Keratinocyte (primary cell): ENCODE measurements at regions not wholly inside any gene's neighbourhood (a gene's known extent, or its start where the extent isn't known, plus 50 kb on each side); places are given as distances from the start of the nearest gene placed in this dataset.

Experiments
- DNase-seq: peaks from one replicate; pipeline ENCODE4 v3.0.0-alpha.2; 2011; ENCODE audit warnings: low read depth, missing footprints, low spot score
- FAIRE-seq: peaks from 2 replicates; lab custom pipeline; 2011; peaks lifted over from hg19 to GRCh38; lab: Jason Lieb, UNC
- H2AFZ ChIP-seq: 2 replicates; pipeline ENCODE4 v1.6.0; 2012; ENCODE audit warnings: low read length, control low read depth, inconsistent platforms; ENCODE audit not compliant: control insufficient read depth
- H3K27ac ChIP-seq: 2 replicates; pipeline ENCODE4 v1.5.1; 2011; ENCODE audit warnings: low read length; ENCODE audit not compliant: control insufficient read depth, insufficient read depth
- H3K27me3 ChIP-seq: 3 replicates; pipeline ENCODE4 v1.6.0; 2011; ENCODE audit warnings: low read length; ENCODE audit not compliant: control insufficient read depth, insufficient read depth; ENCODE audit errors: extremely low read depth
- H3K36me3 ChIP-seq, 2 experiments: 2 replicates in 1 of 2; 3 replicates in 1 of 2; pipeline ENCODE4 v1.5.1; 2011; ENCODE audit warnings: low read length in 2 of 2, mild to moderate bottlenecking in 1 of 2; ENCODE audit not compliant: control insufficient read depth in 2 of 2, insufficient read depth in 2 of 2; ENCODE audit errors: extremely low read depth in 1 of 2
- H3K4me1 ChIP-seq: 3 replicates; pipeline ENCODE4 v1.5.1; 2011; ENCODE audit warnings: low read length; ENCODE audit not compliant: control insufficient read depth, insufficient read depth; ENCODE audit errors: extremely low read depth
- H3K4me2 ChIP-seq: 3 replicates; pipeline ENCODE4 v1.6.0; 2011; ENCODE audit warnings: low read depth, low read length; ENCODE audit not compliant: control insufficient read depth, insufficient read depth; ENCODE audit errors: extremely low read depth
- H3K4me3 ChIP-seq, 3 experiments: fragments of 200-600 bp in 1 of 3; sonication (generic) in 1 of 3; 2 replicates in 2 of 3; 3 replicates in 1 of 3; pipeline ENCODE4 v1.5.1; 2011 to 2016; ENCODE audit warnings: low read length in 3 of 3, mild to moderate bottlenecking in 3 of 3, control low read depth in 2 of 3, inconsistent platforms in 1 of 3, low read depth in 1 of 3, mixed read lengths in 1 of 3, mixed run types in 1 of 3, moderate library complexity in 1 of 3; ENCODE audit not compliant: control insufficient read depth in 2 of 3, insufficient read depth in 2 of 3; ENCODE audit errors: extremely low read depth in 1 of 3
- H3K79me2 ChIP-seq: 2 replicates; pipeline ENCODE4 v1.6.0; 2012; ENCODE audit warnings: low read length; ENCODE audit not compliant: control insufficient read depth, insufficient read depth
- H3K9ac ChIP-seq: 3 replicates; pipeline ENCODE4 v1.6.0; 2011; ENCODE audit warnings: low read length; ENCODE audit not compliant: control insufficient read depth, insufficient read depth; ENCODE audit errors: extremely low read depth
- H3K9me1 ChIP-seq: 3 replicates; pipeline ENCODE4 v1.6.0; 2011; ENCODE audit warnings: low read length; ENCODE audit not compliant: control insufficient read depth, insufficient read depth; ENCODE audit errors: extremely low read depth
- H3K9me3 ChIP-seq: 2 replicates; pipeline ENCODE4 v1.5.1; 2012; ENCODE audit warnings: low read depth, low read length; ENCODE audit not compliant: control insufficient read depth
- H4K20me1 ChIP-seq: 3 replicates; pipeline ENCODE4 v1.6.0; 2011; ENCODE audit warnings: low read length; ENCODE audit not compliant: control insufficient read depth, insufficient read depth; ENCODE audit errors: extremely low read depth
- CTCF ChIP-seq, 3 experiments: IDR thresholded peaks in 1 of 3; conservative IDR thresholded peaks in 1 of 3; optimal IDR thresholded peaks in 1 of 3; 2 replicates in 2 of 3; 3 replicates in 1 of 3; pipeline versions ENCODE3 to v1.5.1; 2011; ENCODE audit warnings: low read length in 3 of 3, mild to moderate bottlenecking in 3 of 3, moderate library complexity in 2 of 3, control low read depth in 1 of 3, inconsistent platforms in 1 of 3; ENCODE audit not compliant: insufficient read depth in 2 of 3; ENCODE audit errors: extremely low read depth in 1 of 3
- EZH2 ChIP-seq: IDR thresholded peaks from one replicate; pipeline ENCODE4 v1.6.1; 2012; ENCODE audit warnings: inconsistent platforms, mild to moderate bottlenecking, low read length, moderate library complexity
- dilution Hi-C: fragments of 300-500 bp; cut with MboI; formaldehyde crosslinking; loops from one replicate; pipeline ENCODE4 v1.7.0; 2020; ENCODE audit warnings: low sequenced_read_pairs; ENCODE audit not compliant: extremely low pct_ligation_motif_present

DNA sequence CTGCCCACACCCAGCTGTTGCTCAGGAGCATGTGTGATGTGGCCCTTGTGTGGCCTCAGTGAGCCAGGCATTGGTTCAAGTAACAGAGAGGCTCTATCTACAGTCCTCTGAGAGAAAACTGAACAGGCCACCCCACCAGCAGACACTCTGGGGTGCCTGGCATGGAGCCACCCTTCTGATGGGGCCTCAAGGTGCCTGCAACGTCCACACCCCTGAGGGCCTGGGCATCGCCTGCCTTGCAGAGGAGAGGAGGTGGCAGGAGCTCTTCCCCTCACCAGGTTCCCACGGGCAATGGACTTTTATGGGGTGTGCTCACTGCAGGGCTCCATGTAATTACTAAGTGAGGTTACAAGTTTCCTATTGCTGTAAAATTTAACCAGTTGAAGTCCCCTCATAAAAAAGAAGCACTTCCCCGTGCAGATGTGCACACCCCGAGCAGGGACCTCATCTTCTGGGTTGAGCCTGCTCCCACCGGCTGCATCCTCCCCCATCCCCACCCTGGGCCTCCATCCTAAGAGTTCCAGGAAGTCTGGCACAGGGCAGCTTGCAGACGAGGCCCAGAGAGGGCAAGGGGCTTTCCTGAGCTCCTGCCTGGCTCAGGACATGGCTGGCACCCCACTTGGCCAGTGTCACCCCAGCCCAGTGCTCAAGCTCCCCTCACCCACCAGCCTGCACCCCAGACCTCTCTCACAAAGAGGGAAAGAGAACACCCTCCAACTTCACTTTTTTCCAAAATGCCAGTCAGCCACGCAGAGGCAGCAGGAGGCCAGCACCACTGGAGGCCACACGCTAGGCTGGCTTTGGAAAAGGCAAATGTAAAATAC lies 270.4 kb upstream of the RTL1 start:
- no peak overlapping the region for H3K27ac ChIP-seq
- no peaks in the 10 kb centered on the region for H3K36me3 ChIP-seq
- DNase-seq: no peak
- no peaks in the 10 kb centered on the region for H3K27me3 ChIP-seq
- FAIRE-seq: no peak
- no peak overlapping the region for H3K9ac ChIP-seq
- no peak for TF ChIP-seq CTCF (optimal IDR thresholded peaks at IDR 0.05 in 1 of 3, IDR thresholded peaks at IDR 0.05 in 1 of 3, conservative IDR thresholded peaks at IDR 0.05 in 1 of 3; ENCODE audit: extremely low read depth in 1 of 3, insufficient read depth in 2 of 3, low read length in 3 of 3)
- no peak for TF ChIP-seq EZH2
- H4K20me1 ChIP-seq: no peaks in the 10 kb centered on the region
- dilution Hi-C loops: no loop called here
- no peak overlapping the region for H3K4me2 ChIP-seq
- H3K4me3 ChIP-seq: no peak overlapping the region
- H3K4me1 ChIP-seq: no peaks in the 10 kb centered on the region
- H2AFZ ChIP-seq: no peak overlapping the region
- H3K79me2 ChIP-seq: no peaks in the 10 kb centered on the region
- peaks cover 15% of the 10 kb centered on the region for H3K9me3 ChIP-seq
- H3K9me1 ChIP-seq: no peaks in the 10 kb centered on the region

- Histone ChIP-seq H3K79me2 (no peaks in the 10 kb centered on the region), H2AFZ (no peak overlapping the region), H3K4me3 (no peak overlapping the region), H4K20me1 (no peaks in the 10 kb centered on the region), H3K27ac (no peak overlapping the region), H3K9ac (no peak overlapping the region), H3K9me3 (peaks cover 15% of the 10 kb centered on the region), H3K4me1 (no peaks in the 10 kb centered on the region), H3K27me3 (no peaks in the 10 kb centered on the region), H3K9me1 (no peaks in the 10 kb centered on the region), H3K36me3 (no peaks in the 10 kb centered on the region), H3K4me2 (no peak overlapping the region)
- DNase-seq: no peak
- no peak for FAIRE-seq
- TF ChIP-seq EZH2: no peak
- TF ChIP-seq CTCF (optimal IDR thresholded peaks at IDR 0.05 in 1 of 3, IDR thresholded peaks at IDR 0.05 in 1 of 3, conservative IDR thresholded peaks at IDR 0.05 in 1 of 3; ENCODE audit: extremely low read depth in 1 of 3, insufficient read depth in 2 of 3, low read length in 3 of 3): no peak
- dilution Hi-C loops: no loop called here
Measured at GRCh38 chr14:101174522-101174838, 271.0 kb upstream of the RTL1 start.
